ENCODE measurements at regions not wholly inside any gene's neighbourhood (a gene's known extent, or its start where the extent isn't known, plus 50 kb on each side); places are given as distances from the start of the nearest gene placed in this dataset.

DNA sequence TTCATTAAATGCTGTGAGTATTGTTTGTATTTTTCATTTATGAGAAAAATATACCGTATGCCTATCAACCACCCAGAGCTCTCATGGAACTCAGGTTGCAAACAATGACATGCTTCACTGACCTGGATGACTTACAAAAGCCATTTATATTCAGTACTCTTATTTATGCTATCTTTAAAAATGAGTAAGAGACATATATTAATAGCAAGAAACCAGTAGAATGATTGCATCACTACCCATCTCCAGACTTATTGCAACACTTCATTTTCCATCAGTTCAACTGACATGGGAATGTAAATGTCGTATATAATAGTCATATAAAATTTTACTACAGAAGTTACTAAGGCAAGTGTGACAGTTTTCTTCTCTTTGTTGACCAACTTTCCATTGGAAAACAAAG is 69.1 kb downstream of the OTP start:
- H3K27ac Mint-ChIP-seq = no peak overlapping the region
- no peaks in the 10 kb centered on the region for H3K9me3 Mint-ChIP-seq
- peaks cover 30% of the 10 kb centered on the region for H3K27me3 Mint-ChIP-seq
- no peak overlapping the region for H3K4me3 Mint-ChIP-seq
- ATAC-seq = no peak
- no peak for DNase-seq
- no peaks in the 10 kb centered on the region for H3K4me1 Mint-ChIP-seq

GRCh38 chr5:77568555-77568954 is 70.0 kb downstream of the OTP start:
- DNase-seq = no peak
- Mint-ChIP-seq H3K4me3 (no peak overlapping the region), H3K27ac (no peak overlapping the region), H3K4me1 (no peaks in the 10 kb centered on the region), H3K9me3 (no peaks in the 10 kb centered on the region), H3K27me3 (peaks cover 23% of the 10 kb centered on the region)
- no peak for ATAC-seq

GRCh38 chr5:77568082-77568481 is 70.4 kb downstream of the OTP start:
- Mint-ChIP-seq H3K4me3 (no peak overlapping the region), H3K9me3 (no peaks in the 10 kb centered on the region), H3K27ac (no peak overlapping the region), H3K27me3 (peaks cover 21% of the 10 kb centered on the region), H3K4me1 (no peaks in the 10 kb centered on the region)
- ATAC-seq (no peak), DNase-seq (no peak)

DNA sequence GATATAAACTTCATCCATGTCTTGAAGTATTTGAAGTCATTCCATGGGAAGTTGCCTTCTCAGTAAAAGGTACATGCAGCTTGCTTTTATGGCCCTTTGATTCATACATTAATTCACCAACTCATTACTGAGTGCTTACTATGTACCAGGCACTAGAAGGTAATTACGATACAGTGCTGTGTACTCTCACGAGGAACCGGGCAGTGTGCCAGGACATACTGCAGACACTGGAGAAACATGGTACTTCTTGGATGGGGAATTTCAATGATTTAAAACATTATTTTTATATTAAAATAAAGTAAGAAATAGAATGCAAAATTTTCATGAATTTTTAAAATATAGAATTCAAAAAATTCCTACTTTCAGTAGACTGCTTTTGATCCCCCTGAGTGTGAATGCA is 71.4 kb upstream of the WDR41 start:
- H3K27me3 Mint-ChIP-seq = peaks cover 9% of the 10 kb centered on the region
- H3K9me3 Mint-ChIP-seq = no peaks in the 10 kb centered on the region
- H3K27ac Mint-ChIP-seq = no peak overlapping the region
- no peaks in the 10 kb centered on the region for H3K4me1 Mint-ChIP-seq
- H3K4me3 Mint-ChIP-seq = no peak overlapping the region
- ATAC-seq (no peak), DNase-seq (no peak)

GRCh38 chr5:77561965-77562364 is 69.8 kb upstream of the WDR41 start:
- DNase-seq (no peak), ATAC-seq (no peak)
- no peak overlapping the region for H3K27ac Mint-ChIP-seq
- no peak overlapping the region for H3K4me3 Mint-ChIP-seq
- H3K27me3 Mint-ChIP-seq = no peaks in the 10 kb centered on the region
- H3K4me1 Mint-ChIP-seq = no peaks in the 10 kb centered on the region
- H3K9me3 Mint-ChIP-seq = no peaks in the 10 kb centered on the region

- Mint-ChIP-seq H3K27me3 (no peaks in the 10 kb centered on the region), H3K4me3 (no peak overlapping the region), H3K9me3 (no peaks in the 10 kb centered on the region), H3K27ac (no peak overlapping the region), H3K4me1 (no peaks in the 10 kb centered on the region)
- no peak for DNase-seq
- ATAC-seq = no peak
Measured at GRCh38 chr5:77560677-77561263, 68.7 kb upstream of the WDR41 start.

DNA sequence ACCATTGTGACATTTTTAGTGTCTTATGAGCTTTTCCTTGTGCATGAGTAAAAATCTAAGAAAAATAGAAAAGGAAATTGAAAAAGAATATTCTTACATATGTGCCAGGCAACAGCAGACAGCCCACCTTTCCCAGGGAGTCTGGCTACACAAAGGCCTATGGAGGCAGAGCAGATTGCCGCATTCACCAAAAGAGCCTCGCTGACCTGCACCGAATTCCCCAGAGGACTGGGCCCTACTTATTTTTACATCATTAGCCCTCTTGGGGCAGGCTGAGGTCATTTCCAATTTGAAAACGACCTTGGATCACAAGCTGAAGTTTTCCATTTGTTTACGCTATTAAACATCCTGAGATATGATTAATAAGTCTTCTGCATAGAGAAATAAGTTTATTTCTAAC is 66.2 kb upstream of the WDR41 start:
- Mint-ChIP-seq H3K4me1 (no peaks in the 10 kb centered on the region), H3K9me3 (no peaks in the 10 kb centered on the region), H3K27ac (no peak overlapping the region), H3K27me3 (peaks cover 10% of the 10 kb centered on the region), H3K4me3 (no peak overlapping the region)
- ATAC-seq (no peak), DNase-seq (no peak)

GRCh38 chr5:77550406-77550805 is 58.3 kb upstream of the WDR41 start:
- Mint-ChIP-seq H3K27ac (no peak overlapping the region), H3K27me3 (peaks cover 54% of the 10 kb centered on the region)

DNA sequence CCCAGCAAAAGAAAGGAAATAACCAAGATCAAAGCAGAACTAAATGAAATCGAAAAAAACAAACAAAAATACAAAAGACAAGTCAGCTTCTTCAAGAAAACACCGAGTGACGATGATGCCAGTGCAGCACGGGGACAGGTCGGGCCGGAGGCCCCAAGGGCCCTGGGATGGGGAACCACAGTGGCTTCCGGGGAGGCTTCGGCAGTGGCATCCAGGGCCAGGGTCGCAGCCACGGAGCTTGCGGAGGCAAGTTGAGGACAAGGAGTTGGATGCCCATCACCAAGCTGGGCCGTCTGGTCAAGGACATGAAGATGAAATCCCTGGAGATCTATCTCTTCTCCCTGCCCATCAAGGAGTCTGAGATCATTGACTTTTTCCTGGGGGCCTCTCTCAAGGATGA is 53.2 kb upstream of the WDR41 start:
- Mint-ChIP-seq H3K27me3 (peaks cover 66% of the 10 kb centered on the region), H3K9me3 (peaks cover 16 to 39% of the 10 kb centered on the region in 2 donors), H3K4me3 (no peak overlapping the region), H3K4me1 (no peaks in the 10 kb centered on the region), H3K27ac (no peak overlapping the region)
- no peak for ATAC-seq
- DNase-seq = no peak

More at GRCh38 chr5:77550406-77550805, 58.3 kb upstream of the WDR41 start:
- H3K4me1 Mint-ChIP-seq = no peaks in the 10 kb centered on the region
- no peak overlapping the region for H3K4me3 Mint-ChIP-seq
- ATAC-seq (no peak), DNase-seq (no peak)
- peaks cover 11 to 41% of the 10 kb centered on the region in 2 donors for H3K9me3 Mint-ChIP-seq
